ENCODE measurements at regions not wholly inside any gene's neighbourhood (a gene's known extent, or its start where the extent isn't known, plus 50 kb on each side); places are given as distances from the start of the nearest gene placed in this dataset.

DNA sequence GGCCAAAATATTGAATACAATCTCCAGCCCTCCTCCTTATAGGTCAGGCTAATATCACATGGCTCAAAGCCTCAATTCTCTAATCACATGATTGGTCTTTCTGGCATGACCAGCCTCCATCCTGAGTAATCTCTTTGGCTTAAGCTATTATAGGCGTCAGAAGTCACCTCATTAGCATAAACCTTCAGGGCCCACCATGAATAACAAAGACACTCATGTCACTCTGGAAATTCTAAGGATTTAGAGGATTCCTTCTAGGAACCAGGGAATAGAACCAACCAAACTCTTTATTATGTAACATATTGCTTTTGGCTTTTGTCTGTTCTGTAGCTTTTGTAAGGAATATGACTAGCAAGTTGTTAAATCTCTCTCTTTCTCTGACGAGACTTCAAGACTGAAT, 109.2 kb upstream of the IGFBP7 start:
- TF ChIP-seq, protein P1, sequence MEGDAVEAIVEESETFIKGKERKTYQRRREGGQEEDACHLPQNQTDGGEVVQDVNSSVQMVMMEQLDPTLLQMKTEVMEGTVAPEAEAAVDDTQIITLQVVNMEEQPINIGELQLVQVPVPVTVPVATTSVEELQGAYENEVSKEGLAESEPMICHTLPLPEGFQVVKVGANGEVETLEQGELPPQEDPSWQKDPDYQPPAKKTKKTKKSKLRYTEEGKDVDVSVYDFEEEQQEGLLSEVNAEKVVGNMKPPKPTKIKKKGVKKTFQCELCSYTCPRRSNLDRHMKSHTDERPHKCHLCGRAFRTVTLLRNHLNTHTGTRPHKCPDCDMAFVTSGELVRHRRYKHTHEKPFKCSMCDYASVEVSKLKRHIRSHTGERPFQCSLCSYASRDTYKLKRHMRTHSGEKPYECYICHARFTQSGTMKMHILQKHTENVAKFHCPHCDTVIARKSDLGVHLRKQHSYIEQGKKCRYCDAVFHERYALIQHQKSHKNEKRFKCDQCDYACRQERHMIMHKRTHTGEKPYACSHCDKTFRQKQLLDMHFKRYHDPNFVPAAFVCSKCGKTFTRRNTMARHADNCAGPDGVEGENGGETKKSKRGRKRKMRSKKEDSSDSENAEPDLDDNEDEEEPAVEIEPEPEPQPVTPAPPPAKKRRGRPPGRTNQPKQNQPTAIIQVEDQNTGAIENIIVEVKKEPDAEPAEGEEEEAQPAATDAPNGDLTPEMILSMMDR (IDR thresholded peaks at IDR 0.05), result no peak
- no peak for DNase-seq (ENCODE audit: low spot score)
- no peak for ATAC-seq (ENCODE audit: low FRiP score)

DNA sequence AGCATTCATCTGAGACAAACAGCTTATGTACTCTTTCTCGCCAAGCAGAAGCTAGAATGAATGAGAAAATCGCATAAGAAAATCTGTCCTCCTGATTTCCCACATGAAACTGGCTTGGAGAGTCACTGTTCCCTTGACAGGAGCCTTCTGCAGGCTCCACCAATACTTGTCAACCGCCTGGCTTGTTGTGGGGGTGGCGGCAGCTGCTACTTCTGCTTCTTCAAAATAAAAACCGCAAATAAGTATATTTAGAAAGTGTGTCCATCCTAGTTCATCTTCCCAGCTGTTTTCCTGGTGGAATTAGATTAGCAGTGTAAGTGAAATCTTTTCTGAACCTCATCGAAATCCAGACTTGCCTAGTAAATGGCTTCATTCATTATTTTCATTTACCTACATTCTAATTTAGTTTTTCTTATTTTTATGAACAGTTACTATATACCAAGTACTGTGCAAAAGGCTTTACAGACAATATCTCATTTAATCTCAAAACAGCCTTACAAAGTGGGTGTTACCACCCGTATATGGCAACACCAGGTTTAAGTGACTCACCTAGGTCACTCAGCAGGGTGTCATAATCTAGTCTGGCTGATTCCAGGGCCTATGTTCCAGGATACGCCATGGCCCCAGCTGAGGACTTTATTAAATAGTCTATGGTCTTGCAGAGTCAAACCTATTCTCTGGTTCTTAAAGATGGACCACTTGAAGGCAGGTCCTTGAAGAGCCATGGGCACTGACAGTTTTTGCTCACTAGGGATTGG, 104.6 kb upstream of the IGFBP7 start:
- DNase-seq (ENCODE audit: low spot score) (no peak), ATAC-seq (ENCODE audit: low FRiP score) (no peak)
- TF ChIP-seq, protein P1 (IDR thresholded peaks at IDR 0.05), result no peak

DNA sequence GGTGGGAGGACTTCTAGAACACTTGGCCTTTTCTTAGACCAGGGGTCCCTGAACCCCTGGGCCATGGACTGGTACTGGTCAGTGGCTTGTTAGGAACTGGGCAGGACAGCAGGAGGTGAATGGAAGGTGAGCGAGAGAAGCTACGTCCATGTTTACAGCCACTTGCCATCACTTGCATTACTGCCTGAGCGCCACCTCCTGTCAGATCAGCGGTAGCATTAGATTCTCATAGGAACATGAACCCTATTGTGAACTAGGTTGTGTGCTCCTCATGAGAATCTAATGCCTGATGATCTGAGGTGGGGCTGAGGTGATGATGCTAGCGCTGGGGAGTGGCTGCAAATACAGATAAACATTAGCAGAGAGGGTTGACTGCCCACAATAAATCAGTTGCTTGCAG, 100.9 kb upstream of the IGFBP7 start:
- TF ChIP-seq, protein P1 (IDR thresholded peaks at IDR 0.05), result no peak
- no peak for DNase-seq (ENCODE audit: low spot score)
- no peak for ATAC-seq (ENCODE audit: low FRiP score)

DNA sequence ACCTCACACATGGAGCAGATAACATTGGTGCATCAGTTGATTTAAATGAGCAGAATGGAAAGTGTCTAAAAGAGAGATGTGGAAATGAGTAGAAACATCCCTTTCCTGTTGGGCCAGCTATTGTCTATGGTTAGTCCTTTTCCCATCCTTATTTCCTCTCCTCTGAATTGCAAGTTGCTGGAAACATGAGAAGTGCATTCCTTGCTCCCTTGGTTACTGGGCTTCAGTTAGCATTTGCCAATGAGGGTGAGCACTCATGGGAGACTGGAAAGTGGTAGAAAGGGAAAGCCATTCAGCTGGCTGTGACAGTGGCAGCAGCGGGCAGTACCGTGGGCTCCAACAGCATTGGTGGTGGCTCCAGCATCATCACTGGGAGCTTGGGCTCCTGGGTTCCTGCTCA, 96.0 kb upstream of the IGFBP7 start:
- no peak for DNase-seq (ENCODE audit: low spot score)
- no peak for ATAC-seq (ENCODE audit: low FRiP score)
- TF ChIP-seq, protein P1 (IDR thresholded peaks at IDR 0.05), result no peak

DNA sequence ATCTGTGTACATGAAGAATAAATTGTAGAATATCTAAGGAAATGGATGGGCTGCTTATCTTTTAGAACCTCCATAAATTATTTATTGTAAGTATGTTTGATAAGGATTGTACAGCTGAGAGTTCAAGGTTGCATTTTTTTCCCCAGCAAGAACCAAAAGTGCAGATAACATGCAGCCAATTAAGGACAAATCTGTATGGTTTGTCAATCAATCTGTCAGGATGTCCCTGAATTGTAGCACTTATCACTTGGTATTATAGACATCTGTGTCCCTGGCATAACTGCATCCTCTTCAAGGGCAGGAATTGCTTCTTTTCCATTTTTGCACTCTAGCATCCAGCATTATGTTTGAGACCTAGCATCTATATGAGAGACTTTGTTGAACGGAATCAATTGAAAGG, 95.4 kb upstream of the IGFBP7 start:
- DNase-seq (ENCODE audit: low spot score) (no peak), ATAC-seq (ENCODE audit: low FRiP score) (no peak)
- TF ChIP-seq, protein P1 (IDR thresholded peaks at IDR 0.05), result no peak

DNA sequence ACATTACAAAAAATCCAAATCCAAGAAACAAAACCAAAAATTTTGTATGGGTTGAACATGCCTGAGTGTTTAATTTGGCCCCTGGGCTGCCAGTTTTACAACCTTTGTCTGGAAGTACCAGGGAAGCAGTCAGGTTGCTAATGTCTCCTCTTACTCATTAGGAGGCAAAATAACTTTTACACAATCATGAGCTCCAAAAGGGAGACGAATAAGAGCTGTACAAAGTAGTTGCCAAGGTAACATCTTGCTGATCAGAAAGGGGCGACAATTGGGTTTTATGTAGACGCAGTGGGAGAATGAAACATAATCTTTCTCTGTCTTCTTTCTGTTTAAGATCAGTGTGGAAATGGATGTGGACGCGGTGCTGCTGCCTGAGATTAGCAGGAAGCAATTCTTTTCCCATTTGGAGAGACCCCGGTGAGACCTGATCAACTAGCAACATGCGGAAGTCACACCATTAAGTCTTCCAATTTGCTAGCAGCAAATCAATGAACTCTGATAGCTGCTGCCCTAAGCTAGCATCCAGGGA, 90.7 kb upstream of the IGFBP7 start:
- TF ChIP-seq, protein P1 (IDR thresholded peaks at IDR 0.05), result no peak
- DNase-seq (ENCODE audit: low spot score), result no peak
- ATAC-seq (ENCODE audit: low FRiP score), result no peak

DNA sequence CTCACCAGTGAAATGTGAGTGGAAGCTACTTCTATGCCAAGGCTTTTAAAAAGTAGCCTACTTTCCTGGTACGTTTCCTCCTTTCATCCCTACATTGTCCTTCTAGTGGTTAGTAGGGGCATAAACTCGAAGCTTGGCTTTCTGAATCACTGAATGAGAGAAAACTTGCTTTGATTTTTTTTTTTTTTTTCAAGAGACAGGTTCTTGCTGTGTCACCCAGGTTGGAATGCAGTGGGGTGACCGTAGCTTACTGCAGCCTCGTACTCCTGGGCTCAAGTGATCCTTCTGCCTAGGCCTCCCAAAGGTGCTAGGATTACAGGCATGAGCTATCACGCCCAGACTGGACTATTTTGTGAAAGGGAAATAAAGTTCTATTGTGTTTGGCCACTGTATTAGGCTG, 89.1 kb upstream of the IGFBP7 start:
- DNase-seq (ENCODE audit: low spot score) (no peak), ATAC-seq (ENCODE audit: low FRiP score) (no peak)
- TF ChIP-seq, protein P1 (IDR thresholded peaks at IDR 0.05), result no peak

Data from omental fat pad (tissue), 3 donors.